ENCODE measurements at regions not wholly inside any gene's neighbourhood (a gene's known extent, or its start where the extent isn't known, plus 50 kb on each side); places are given as distances from the start of the nearest gene placed in this dataset.

GRCh38 chr2:18645315-18645714 is 55.9 kb upstream of the NT5C1B start:
- no peak for TF ChIP-seq CTCF (IDR thresholded peaks at IDR 0.05; ENCODE audit: low read depth, low read length, missing control alignments)
- no peak for DNase-seq (ENCODE audit: low read depth)
- in situ Hi-C loops (cut with HindIII; ENCODE audit: low sequenced_read_pairs) = no loop called here
- H3K4me3 ChIP-seq (ENCODE audit: low read depth, low read length) = no peak overlapping the region

- H3K4me3 ChIP-seq (ENCODE audit: low read depth, low read length) = no peak overlapping the region
- TF ChIP-seq CTCF (IDR thresholded peaks at IDR 0.05; ENCODE audit: low read depth, low read length, missing control alignments) = no peak
- no peak for DNase-seq (ENCODE audit: low read depth)
- in situ Hi-C loops (cut with HindIII; ENCODE audit: low sequenced_read_pairs) = no loop called here
Observed at GRCh38 chr2:18644115-18644462, 54.7 kb upstream of the NT5C1B start.

DNA sequence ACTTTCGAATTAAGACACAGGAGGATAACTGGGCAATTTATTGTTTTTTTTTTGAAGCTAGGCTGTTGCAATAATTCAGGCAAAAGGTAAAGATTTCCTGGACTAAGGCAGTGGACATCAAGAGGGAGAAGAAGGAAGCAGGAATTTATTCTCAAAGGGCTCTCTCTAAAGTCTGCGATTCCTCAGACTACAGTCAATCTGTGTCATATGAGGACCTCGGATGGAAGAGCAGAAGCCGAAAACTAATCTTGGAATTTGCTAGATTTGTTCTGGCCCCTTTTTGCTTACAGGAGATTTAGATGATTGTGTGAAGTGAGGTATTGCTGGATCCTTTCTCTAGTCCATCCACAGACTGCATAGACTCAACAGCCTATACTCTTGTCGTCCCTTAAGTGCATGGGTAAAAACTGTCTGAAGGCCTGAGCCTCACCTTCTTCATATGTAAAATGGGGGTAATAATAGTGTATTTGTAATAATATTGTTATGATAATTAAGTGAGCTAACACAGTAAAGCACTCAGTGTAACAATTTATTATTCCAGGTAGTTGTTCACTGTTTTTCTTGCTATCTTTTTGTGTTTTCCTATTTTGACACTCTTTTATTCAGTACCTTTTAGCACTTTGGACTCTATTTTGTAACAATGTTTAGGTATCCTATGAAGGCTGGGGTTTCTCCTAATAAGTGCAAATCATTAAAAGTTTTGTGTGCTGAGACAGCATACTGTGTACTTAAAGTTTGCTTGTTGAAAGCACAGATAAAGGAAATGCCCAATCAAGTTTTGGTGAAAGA is 54.2 kb upstream of the NT5C1B start:
- in situ Hi-C loops (cut with HindIII; ENCODE audit: low sequenced_read_pairs) = no loop called here

DNA sequence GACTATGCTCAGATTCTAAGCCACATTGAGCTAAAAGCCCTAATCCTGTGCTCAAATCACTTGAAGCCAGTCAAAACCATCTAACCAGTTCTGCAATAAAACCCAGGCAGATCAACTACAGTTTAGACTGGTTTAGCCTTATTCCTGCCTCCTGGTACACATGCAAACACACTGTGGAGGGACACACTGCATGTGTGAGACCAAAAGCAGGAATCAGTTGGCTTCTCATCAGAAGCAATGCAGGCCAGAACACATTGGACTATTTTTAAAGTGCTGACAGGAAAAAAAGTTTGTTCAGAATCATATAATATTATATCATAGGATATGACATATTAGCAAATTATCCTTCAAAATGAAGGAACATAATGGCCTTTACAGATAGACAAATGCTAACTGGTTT is 52.5 kb upstream of the NT5C1B start:
- H3K4me3 ChIP-seq (ENCODE audit: low read depth, low read length) = no peak overlapping the region
- in situ Hi-C loops (cut with HindIII; ENCODE audit: low sequenced_read_pairs) = no loop called here
- no peak for TF ChIP-seq CTCF (IDR thresholded peaks at IDR 0.05; ENCODE audit: low read depth, low read length, missing control alignments)
- no peak for DNase-seq (ENCODE audit: low read depth)

More for the DNA sequence above, 54.2 kb upstream of the NT5C1B start:
- no peak overlapping the region for H3K4me3 ChIP-seq (ENCODE audit: low read depth, low read length)
- TF ChIP-seq CTCF (IDR thresholded peaks at IDR 0.05; ENCODE audit: low read depth, low read length, missing control alignments) = no peak
- DNase-seq (ENCODE audit: low read depth) = no peak

DNA sequence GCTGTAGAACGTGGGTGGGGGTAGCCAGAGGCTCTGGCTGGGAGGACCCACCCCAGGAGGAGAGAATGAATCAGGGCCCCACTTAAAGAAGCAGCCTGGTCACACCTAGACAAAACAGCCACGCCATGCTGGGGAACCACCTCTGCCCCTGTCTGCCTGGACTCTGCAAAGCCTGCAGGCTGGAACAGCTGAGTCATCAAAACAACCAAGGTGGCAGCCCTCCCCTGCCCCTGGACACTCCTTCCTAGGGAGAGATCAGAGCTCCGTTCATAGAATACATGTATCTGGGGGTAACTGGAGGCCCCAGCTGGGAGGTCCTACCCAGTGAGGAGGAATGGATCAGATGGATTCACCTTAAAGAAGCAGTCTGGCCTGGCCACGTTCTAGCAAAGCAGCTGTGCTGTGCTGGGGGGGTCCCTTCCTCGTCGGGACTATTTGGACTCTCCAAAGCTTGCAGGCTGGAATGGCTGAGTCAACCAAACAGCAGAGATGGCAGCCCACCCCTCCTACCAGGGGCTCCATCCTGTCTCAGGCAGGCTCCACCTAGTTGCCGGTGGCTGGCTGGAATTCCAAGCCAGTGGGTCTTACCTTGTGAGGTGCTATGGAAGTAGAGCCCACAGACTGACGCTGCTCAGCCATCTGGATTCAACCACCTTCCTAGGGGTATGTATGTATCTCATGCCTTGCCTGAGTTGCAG is 50.5 kb upstream of the NT5C1B start:
- TF ChIP-seq CTCF (IDR thresholded peaks at IDR 0.05; ENCODE audit: low read depth, low read length, missing control alignments) = no peak
- DNase-seq (ENCODE audit: low read depth) = no peak
- in situ Hi-C loops (cut with HindIII; ENCODE audit: low sequenced_read_pairs) = no loop called here
- H3K4me3 ChIP-seq (ENCODE audit: low read depth, low read length) = no peak overlapping the region

Measured in astrocyte of the cerebellum (primary cell).